BLaER1 treated with 17β-estradiol and CSF1 and Interleukin-3, amounts not matched to agents 10 nM and 100 nM (cell line): ENCODE measurements at regions not wholly inside any gene's neighbourhood (a gene's known extent, or its start where the extent isn't known, plus 50 kb on each side); places are given as distances from the start of the nearest gene placed in this dataset.
"Not testable (repeated sequence)": the region's sequence is repeated elsewhere in the genome, so short reads cannot be mapped to it uniquely, and the experiment has no call there.

Experiments
- H3K27ac ChIP-seq, 11 experiments: shearing (Covaris generic); formaldehyde crosslinking; 2 replicates each; pipeline ENCODE4 v1.8.1; 2022
- H3K27me3 ChIP-seq, 11 experiments: shearing (Covaris generic); formaldehyde crosslinking; 2 replicates each; pipeline ENCODE4 v1.8.1; 2022
- H3K36me3 ChIP-seq, 11 experiments: shearing (Covaris generic); formaldehyde crosslinking; 2 replicates each; pipeline ENCODE4 v1.8.1; 2022
- H3K4me1 ChIP-seq, 10 experiments: shearing (Covaris generic); formaldehyde crosslinking; 2 replicates each; pipeline ENCODE4 v1.8.1; 2022
- H3K4me2 ChIP-seq, 11 experiments: shearing (Covaris generic); formaldehyde crosslinking; 2 replicates each; pipeline ENCODE4 v1.8.1; 2022
- H3K4me3 ChIP-seq, 10 experiments: shearing (Covaris generic); formaldehyde crosslinking; 2 replicates each; pipeline ENCODE4 v1.8.1; 2022
- H3K9ac ChIP-seq, 11 experiments: shearing (Covaris generic); formaldehyde crosslinking; 2 replicates each; pipeline ENCODE4 v1.8.1; 2022
- H3K9me3 ChIP-seq, 11 experiments: shearing (Covaris generic); formaldehyde crosslinking; replicated peaks in 1 of 11; 2 replicates each; pipeline ENCODE4 v1.8.1; 2022
- H4K20me1 ChIP-seq, 11 experiments: shearing (Covaris generic); formaldehyde crosslinking; 2 replicates each; pipeline ENCODE4 v1.8.1; 2022
- Cebpa-rat ChIP-seq, 11 experiments: shearing (Covaris generic); IDR thresholded peaks; 2 replicates each; pipeline ENCODE4 v1.8.1; 2022

DNA sequence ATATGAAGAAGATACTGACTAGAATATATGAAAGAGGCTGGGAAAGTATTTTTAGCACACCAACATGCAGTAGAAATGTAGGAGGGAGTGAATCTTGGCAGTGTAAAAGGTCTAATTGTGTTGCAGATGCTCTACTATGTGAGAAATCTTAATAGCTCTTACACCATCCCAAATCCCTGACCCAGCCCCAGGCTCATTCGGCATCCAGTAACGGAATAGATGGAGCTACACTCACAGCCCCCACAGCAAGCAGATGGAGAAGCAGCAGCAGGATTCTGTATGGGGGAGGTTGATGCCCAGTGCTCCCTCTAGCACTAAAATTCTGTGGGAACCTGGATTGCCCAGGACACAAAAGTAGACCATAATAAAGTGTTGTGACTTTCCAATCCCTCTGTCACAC lies 153.2 kb upstream of the PRDX4 start:
- Histone ChIP-seq H4K20me1 (no peaks in the 10 kb centered on the region), H3K27me3 (no peaks in the 10 kb centered on the region), H3K4me2 (no peak overlapping the region), H3K4me3 (no peak overlapping the region), H3K4me1 (no peaks in the 10 kb centered on the region), H3K27ac (no peak overlapping the region), H3K36me3 (no peaks in the 10 kb centered on the region), H3K9ac (no peak overlapping the region), H3K9me3 (peaks cover 0 to 11% (median 9%) of the 10 kb centered on the region in 11 experiments; a peak in 15 of 22 replicates)
- no peak for TF ChIP-seq Cebpa-rat (IDR thresholded peaks at IDR 0.05)

DNA sequence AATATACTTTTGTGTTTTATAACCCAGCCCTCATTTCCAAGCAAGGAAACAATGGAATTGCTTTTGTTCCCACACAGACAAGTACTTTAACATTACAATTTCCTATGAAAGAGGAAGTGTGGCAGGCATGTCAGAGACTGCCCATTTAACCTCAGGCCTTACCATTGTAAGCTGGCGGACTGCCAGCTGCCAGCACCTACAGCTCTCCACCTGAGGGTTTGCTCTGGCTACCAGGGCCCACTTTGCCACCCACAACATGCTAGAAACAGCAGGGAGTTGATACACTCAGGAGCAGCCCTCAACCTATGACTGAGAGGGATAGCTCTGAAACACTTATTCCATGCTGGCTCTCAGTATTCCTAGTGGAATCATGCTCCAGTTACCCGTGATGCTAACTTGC lies 152.3 kb upstream of the PRDX4 start:
- Histone ChIP-seq H3K36me3 (no peaks in the 10 kb centered on the region), H3K4me2 (no peak overlapping the region), H3K4me1 (no peaks in the 10 kb centered on the region), H3K27me3 (no peaks in the 10 kb centered on the region), H3K4me3 (no peak overlapping the region), H4K20me1 (no peaks in the 10 kb centered on the region), H3K9me3 (peaks cover 0 to 2% (median 0%) of the 10 kb centered on the region in 11 experiments; a peak in 2 of 22 replicates), H3K27ac (no peak overlapping the region), H3K9ac (no peak overlapping the region)
- TF ChIP-seq Cebpa-rat (IDR thresholded peaks at IDR 0.05) = no peak

DNA sequence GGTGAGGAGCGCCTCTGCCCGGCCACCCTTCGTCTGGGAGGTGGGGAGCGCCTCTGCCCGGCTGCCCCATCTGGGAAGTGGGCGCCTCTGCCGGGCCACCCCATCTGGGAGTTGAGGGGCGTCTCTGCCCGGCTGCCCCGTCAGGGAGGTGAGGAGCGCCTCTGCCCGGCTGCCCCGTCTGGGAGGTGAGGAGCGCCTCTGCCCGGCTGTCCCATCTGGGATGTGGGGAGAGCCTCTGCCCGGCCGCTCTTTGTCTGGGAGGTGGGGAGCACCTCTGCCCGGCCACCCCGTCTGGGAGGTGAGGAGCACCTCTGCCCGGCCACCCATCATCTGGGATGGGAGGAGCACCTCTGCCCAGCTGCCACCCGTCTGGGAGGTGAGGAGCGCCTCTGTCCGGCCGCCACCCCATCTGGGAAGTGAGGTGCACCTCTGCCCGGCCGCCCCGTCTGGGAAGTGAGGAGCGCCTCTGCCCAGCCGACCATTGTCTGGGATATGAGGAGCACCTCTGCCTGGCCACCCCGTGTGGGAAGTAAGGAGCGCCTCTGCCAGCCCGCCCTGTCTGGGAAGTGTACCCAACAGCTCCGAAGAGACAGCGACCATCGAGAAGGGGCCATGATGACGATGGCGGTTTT lies 144.2 kb upstream of the PRDX4 start:
- not testable (repeated sequence) for H3K4me3 ChIP-seq, H3K4me1 ChIP-seq, H3K27me3 ChIP-seq, H3K36me3 ChIP-seq, H3K27ac ChIP-seq, H3K9ac ChIP-seq, H3K4me2 ChIP-seq, H4K20me1 ChIP-seq
- H3K9me3 ChIP-seq = peaks cover 12 to 25% (median 20%) of the 10 kb centered on the region in 11 experiments

DNA sequence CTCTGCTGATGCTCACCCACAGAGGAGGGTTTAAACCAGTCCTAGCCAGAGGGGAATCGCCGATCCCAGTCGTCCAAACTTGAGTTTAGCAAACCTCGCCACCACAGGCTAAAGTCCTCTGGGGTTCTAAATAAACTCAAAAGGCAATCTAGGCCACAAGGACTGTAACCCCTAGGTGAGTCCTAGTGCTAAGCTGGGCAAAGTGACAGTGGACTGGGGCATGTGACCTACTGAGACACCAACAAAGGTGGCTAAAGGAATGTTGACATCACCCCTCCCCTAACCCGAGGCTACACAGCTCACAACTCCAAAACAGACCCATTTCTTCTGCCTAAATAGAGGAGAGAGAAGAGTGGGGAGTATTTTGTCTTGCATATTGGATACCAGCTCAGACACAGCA lies 142.8 kb upstream of the PRDX4 start:
- Histone ChIP-seq H3K27me3 (no peaks in the 10 kb centered on the region), H3K27ac (no peak overlapping the region), H3K4me2 (no peak overlapping the region), H3K4me1 (no peaks in the 10 kb centered on the region), H3K9me3 (peaks cover 12 to 25% (median 20%) of the 10 kb centered on the region in 11 experiments), H3K36me3 (no peaks in the 10 kb centered on the region), H3K9ac (no peak overlapping the region), H3K4me3 (no peak overlapping the region), H4K20me1 (no peaks in the 10 kb centered on the region)
- TF ChIP-seq Cebpa-rat (IDR thresholded peaks at IDR 0.05) = no peak

DNA sequence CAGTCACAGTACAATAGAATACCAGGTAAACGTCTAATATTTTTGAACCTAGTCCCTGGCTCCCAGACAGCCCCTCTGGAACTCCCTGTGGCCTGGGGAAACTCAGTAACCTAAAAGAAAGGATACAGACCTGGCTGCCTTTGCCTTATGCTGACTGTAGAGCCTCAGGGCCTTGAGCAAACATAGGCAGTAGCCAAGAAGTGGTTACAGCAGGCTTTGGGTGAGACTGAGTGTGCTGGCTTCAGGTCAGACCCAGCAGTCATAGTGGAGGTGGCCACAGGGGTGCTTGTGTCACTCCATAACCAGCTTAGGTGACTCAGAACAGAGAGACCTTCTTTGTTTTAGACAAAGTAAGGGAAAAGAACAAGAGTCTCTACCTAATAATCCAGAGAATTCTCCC lies 141.8 kb upstream of the PRDX4 start:
- no peak overlapping the region for H3K4me3 ChIP-seq
- H3K9ac ChIP-seq = no peak overlapping the region
- H3K36me3 ChIP-seq = no peaks in the 10 kb centered on the region
- no peaks in the 10 kb centered on the region for H3K4me1 ChIP-seq
- no peak for TF ChIP-seq Cebpa-rat (IDR thresholded peaks at IDR 0.05)
- peaks cover 12 to 25% (median 20%) of the 10 kb centered on the region in 11 experiments for H3K9me3 ChIP-seq
- H3K27ac ChIP-seq = no peak overlapping the region
- no peaks in the 10 kb centered on the region for H3K27me3 ChIP-seq
- H3K4me2 ChIP-seq = no peak overlapping the region
- no peaks in the 10 kb centered on the region for H4K20me1 ChIP-seq

DNA sequence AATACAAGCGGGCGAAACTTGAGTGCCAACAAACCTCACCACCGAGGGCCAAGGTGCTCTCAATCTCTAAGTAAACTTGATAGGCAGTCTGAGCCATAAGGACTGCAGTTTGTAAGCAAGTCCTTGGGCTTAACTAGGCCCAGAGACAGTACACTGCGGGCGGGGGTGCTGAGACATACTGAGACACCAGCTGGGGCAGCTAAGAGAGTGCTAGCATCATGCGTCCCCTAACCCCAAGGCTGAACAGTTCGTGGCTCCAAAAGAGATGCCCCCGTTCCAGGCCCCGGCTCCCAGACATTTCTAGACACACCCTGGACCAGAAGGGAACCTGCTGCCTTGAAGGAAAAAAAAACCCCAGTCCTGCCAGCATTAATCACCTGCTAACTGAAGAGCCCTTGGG lies 126.8 kb upstream of the PRDX4 start:
- TF ChIP-seq Cebpa-rat (IDR thresholded peaks at IDR 0.05) = no peak

DNA sequence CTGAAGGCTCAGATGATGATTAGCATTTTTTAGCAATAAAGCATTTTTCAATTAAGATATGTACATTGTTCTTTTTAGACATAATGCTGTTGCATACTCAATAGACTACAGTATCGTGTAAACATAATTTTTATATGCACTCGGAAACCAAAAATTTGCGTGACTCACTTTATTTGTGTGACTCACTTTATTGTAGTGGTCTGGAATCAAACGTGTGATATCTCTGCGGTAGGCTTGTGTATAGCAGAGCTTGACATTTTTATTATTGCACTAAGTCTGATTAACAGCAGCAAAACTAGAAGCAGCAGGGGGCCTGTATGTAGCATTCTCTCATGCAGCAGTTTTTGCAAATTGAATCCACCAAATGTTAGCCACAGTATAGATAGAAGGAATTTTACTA lies 119.1 kb upstream of the PRDX4 start:
- Histone ChIP-seq H3K27ac (no peak overlapping the region), H3K4me2 (no peak overlapping the region), H3K9me3 (no peaks in the 10 kb centered on the region), H3K36me3 (no peaks in the 10 kb centered on the region), H3K4me3 (no peak overlapping the region), H3K27me3 (no peaks in the 10 kb centered on the region), H3K9ac (no peak overlapping the region), H3K4me1 (no peaks in the 10 kb centered on the region), H4K20me1 (no peaks in the 10 kb centered on the region)
- TF ChIP-seq Cebpa-rat (IDR thresholded peaks at IDR 0.05) = no peak

More for the DNA sequence above, 126.8 kb upstream of the PRDX4 start:
- H3K4me3 ChIP-seq = no peak overlapping the region
- H3K36me3 ChIP-seq = no peaks in the 10 kb centered on the region
- H3K4me2 ChIP-seq = no peak overlapping the region
- no peak overlapping the region for H3K9ac ChIP-seq
- H3K9me3 ChIP-seq = 0 out of 22 replicates have a peak, but pooled peaks cover 0 to 6% (median 0%) of the 10 kb centered on the region in 11 experiments
- H3K27ac ChIP-seq = no peak overlapping the region
- no peaks in the 10 kb centered on the region for H4K20me1 ChIP-seq
- no peaks in the 10 kb centered on the region for H3K4me1 ChIP-seq
- no peaks in the 10 kb centered on the region for H3K27me3 ChIP-seq

DNA sequence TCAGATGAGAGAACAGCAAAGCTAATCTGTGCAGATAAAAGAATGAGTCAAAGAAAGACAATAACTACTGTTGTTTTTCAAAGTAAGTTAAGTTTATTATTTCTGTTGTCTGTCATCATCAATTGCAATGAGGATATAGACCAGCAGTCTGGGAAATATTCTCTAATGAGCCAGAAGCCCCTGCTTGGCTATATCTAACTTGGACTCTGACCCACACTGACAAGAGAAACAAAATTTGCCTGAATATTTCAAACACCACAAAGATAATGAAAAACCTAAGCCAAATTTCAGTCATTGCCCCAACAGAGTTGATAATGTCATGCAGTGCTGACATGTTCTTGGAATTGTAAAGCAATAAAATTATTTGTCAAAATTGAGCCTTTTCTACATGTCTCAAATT lies 115.0 kb upstream of the PRDX4 start:
- Histone ChIP-seq H3K4me2 (no peak overlapping the region), H3K36me3 (no peaks in the 10 kb centered on the region), H3K4me3 (no peak overlapping the region), H3K9ac (no peak overlapping the region), H3K27ac (no peak overlapping the region), H4K20me1 (no peaks in the 10 kb centered on the region), H3K4me1 (no peaks in the 10 kb centered on the region), H3K27me3 (no peaks in the 10 kb centered on the region), H3K9me3 (peaks cover 11 to 14% (median 12%) of the 10 kb centered on the region in 11 experiments)
- TF ChIP-seq Cebpa-rat (IDR thresholded peaks at IDR 0.05) = no peak

DNA sequence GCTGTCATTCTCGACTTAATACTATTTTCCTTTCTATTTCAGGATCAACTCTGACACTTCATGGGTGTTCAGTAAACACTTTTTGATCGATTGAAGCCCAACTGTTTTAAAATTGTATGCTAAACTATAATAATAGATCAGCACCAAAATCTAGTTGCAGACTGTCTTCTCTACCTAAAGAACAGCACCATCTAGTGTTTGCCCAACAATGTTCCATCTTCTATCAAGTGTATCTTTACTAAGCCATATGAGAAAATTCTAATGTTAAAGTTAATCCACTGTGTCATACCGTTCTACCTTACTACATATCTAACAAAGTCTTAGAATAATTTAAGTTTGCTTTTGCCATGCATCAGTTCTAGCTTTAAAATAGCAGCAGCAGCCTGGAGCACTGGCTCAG lies 113.0 kb upstream of the PRDX4 start:
- no peak for TF ChIP-seq Cebpa-rat (IDR thresholded peaks at IDR 0.05)
- no peaks in the 10 kb centered on the region for H3K27me3 ChIP-seq
- no peak overlapping the region for H3K4me3 ChIP-seq
- H3K4me1 ChIP-seq = 0 out of 20 replicates have a peak, but pooled peaks cover 0 to 4% (median 0%) of the 10 kb centered on the region in 10 experiments
- no peak overlapping the region for H3K9ac ChIP-seq
- no peaks in the 10 kb centered on the region for H4K20me1 ChIP-seq
- H3K4me2 ChIP-seq = no peak overlapping the region
- no peaks in the 10 kb centered on the region for H3K36me3 ChIP-seq
- no peak overlapping the region for H3K27ac ChIP-seq
- H3K9me3 ChIP-seq = peaks cover 28 to 34% (median 31%) of the 10 kb centered on the region in 11 experiments

DNA sequence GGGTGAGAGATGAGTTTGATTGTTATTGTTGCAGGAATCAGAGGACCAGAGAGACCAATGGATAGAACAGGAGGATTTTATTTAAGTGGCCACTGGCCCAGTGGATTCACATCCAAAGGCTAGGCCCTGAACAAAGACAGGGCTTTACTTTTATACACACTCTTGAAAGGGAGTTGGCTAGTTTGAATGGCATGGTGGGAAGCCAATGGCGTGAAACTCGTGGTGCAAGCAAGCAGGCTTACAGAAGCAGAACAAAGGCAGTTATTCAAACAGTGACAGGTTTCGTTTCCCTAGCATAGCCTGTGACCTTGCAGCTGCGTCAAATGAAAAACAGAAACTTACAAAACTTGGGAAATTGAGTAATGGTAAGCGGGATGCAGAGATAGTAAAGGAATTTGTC lies 110.2 kb upstream of the PRDX4 start:
- TF ChIP-seq Cebpa-rat (IDR thresholded peaks at IDR 0.05) = no peak
- no peak overlapping the region for H3K4me2 ChIP-seq
- no peak overlapping the region for H3K9ac ChIP-seq
- peak overlapping the region in 8 of 11 experiments; percentile 20 to 61 (median 44); a peak in 13 of 22 replicates for H3K27ac ChIP-seq
- 0 out of 20 replicates have a peak, but pooled peaks cover 0 to 4% (median 0%) of the 10 kb centered on the region in 10 experiments for H3K4me1 ChIP-seq
- H3K4me3 ChIP-seq = no peak overlapping the region
- no peaks in the 10 kb centered on the region for H3K27me3 ChIP-seq
- peaks cover 37 to 54% (median 42%) of the 10 kb centered on the region in 11 experiments for H3K9me3 ChIP-seq
- no peaks in the 10 kb centered on the region for H3K36me3 ChIP-seq
- no peaks in the 10 kb centered on the region for H4K20me1 ChIP-seq
